Head of caudate nucleus (tissue), 42 donors: ENCODE measurements at regions not wholly inside any gene's neighbourhood (a gene's known extent, or its start where the extent isn't known, plus 50 kb on each side); places are given as distances from the start of the nearest gene placed in this dataset.

Source experiments
- DNase-seq, 42 donors: peaks; one replicate each; pipeline versions ENCODE4 v3.0.0 to v3.0.0-alpha.2; 2020 to 2021; ENCODE audit warnings: mixed read lengths in 7 of 42
- intact Hi-C: fragments of 100-400 bp; cut with DNase I; formaldehyde crosslinking; loops from one replicate; pipeline ENCODE4 v1.15.0; 2022

DNA sequence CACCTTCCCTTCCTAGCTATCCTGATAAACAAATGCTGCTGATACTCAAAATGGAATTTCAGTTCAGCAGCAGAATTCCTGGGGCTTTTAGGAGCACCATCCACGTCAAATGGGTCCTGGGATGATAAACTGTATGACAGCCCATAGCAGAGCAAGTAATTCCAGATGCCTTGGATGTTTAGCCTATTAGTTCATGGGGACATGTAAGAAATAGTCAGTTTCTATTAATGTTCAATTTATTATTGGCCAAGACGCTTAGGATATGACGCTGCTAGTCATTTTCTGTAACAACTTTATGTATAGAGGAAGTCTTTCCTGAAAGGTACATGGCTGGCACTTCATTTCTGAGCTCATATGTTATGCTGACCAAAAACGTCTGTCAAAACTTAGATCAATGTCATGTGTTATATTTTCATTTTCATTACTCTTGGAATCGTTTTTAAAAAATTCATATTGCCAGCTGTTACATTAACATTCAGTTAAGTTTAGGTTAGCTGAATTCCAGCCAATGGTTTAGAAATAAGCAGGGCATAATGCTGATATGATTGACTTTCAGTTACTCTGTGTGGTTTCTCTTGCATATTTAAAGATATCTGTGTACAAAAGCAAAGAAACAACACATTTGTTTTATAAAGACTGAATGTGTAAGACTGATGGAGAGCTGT is 243.8 kb downstream of the CSNK1G3 start:
- DNase-seq = no peak
- intact Hi-C loops = loop anchor here (5.0 kb wide), 1 partner anchor 117 kb away; no protein-coding TSS in a partner anchor

GRCh38 chr5:123754908-123755307 is 242.9 kb downstream of the CSNK1G3 start:
- DNase-seq = peak in 6 of 42 donors; percentile 2 to 42 (median 18)
- intact Hi-C loops = loop anchor here (5.0 kb wide), 1 partner anchor 117 kb away; no protein-coding TSS in a partner anchor

DNA sequence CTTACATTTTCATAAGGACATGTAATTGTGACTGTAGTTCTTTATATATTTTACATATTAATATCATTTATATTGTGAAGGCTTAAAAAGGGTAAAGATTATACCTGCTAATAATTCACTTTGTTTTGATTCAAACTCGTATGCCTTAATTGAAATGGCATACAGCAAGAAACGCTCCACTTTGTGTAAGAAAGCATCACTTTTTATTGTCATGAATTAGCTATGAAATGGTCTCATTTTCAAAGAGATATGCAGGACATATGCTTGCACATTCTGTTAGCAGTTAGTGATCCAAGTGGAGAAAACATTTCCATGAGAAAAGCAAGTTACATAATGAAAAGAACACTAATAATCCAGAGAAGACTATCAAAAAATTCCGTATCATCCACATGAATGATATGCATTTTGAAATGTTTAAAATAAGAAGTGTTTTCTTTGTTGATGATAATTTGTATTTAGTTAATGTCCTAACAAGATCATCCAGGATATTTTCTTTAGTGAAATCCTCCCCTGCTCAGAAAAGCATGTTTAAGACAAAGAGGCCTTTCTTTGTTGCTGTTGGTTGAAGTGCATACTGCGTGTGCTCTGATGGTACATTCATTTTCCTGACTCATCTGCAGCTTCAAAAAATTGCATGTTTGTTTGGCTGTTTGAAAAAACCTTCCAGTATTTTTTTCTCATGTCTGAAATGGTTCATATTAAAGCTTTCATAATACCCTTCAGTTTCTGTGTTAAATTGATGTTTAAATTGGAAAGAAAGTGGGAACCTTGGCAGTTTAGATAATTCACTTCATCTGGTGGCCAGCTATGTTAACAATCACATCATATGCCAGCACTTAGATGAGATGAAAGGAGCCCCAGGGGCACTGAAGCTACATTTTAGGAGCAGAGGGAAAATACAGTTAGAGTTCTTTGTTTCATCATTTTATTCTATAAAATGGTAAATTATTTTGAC is 242.2 kb downstream of the CSNK1G3 start:
- peak in 1 of 42 donors; percentile 13 for DNase-seq
- intact Hi-C loops = no loop called here

- DNase-seq = no peak
- intact Hi-C loops = no loop called here
These were observed 241.4 kb downstream of the CSNK1G3 start for GRCh38 chr5:123753180-123753936.

DNA sequence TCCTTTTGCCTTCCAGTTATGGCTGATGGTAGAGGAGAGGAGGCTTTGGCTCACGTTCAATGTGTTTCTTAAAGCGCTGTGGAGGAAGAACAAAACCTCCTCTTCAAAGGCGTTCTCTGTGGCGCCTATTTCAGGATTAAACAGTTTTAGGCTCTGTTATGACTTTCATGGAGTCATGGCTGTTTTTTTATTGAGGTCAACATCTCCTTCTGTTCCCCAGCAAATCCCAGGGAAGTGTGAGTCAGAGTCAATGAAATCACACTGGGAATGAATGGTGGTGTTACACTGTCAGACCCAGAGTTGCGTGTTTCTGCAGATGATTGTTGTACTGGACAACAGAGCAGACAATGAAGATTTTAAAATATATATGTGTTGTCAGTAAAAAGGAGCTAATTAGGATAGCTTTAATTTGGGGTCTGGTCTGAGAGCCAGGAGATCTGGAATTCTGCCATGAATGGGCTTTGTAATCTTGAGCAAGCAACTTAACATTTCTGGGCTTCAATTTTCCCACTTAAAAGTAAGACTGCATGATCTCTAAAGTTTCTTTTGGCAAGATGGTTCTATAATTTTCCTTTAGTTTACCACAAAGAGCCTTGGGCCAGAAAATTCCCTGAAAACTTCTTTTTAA is 240.7 kb downstream of the CSNK1G3 start:
- intact Hi-C loops = no loop called here

DNA sequence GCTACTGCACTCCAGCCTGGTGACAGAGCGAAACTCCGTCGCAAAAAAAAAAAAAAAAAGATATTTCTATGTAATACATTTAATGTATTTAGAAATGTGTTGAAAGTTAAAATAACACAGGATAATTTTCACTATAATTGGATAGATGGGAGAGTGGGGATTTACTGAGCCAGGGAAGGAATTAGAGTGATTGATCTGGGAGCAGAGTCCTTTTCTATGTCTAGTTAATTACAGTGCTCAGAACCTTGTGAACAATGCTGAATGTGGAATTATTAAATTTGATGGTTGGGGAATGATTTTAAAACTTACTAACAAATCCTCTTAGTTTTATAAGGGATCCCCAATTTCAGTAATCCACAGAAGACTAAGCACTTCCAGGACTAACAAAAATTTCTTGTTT is 239.7 kb downstream of the CSNK1G3 start:
- intact Hi-C loops = no loop called here
- no peak for DNase-seq

More for the DNA sequence above, 240.7 kb downstream of the CSNK1G3 start:
- peak in 7 of 42 donors; percentile 2 to 65 (median 21) for DNase-seq

GRCh38 chr5:123748239-123748638 is 236.3 kb downstream of the CSNK1G3 start:
- no peak for DNase-seq
- intact Hi-C loops = no loop called here

DNA sequence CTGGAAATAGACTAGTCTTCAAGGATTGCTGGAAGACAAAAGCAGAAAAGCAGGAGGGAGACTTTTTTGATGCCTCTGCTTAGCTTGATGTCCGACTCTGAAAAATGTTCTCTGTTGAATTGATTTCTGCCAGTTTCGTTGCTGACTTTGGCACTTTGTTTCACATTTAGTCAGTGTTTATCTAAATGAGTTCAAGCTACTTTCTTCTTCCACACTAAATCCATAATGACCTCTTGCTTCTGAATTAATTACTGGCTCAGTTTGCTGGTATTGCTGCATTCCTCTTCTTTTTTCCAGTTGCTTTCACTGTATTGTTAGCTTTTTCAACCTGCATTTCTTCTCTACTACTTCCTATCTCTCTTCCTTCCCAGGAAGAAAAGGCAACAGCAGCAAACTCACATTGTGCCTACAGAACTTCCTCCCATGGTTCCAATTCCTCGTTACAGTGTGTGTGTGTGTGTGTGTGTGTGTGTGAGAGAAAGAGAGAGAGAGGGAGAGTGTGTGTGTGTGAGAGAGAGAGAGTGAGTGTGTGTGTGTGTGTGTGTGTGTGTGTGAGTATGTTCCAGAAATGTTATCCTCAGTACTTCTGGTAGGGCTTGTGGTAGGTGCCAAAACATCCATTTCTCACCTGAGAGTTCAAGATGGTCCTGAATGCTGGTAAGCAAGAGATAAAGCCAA is 234.8 kb downstream of the CSNK1G3 start:
- intact Hi-C loops = no loop called here
- no peak for DNase-seq

DNA sequence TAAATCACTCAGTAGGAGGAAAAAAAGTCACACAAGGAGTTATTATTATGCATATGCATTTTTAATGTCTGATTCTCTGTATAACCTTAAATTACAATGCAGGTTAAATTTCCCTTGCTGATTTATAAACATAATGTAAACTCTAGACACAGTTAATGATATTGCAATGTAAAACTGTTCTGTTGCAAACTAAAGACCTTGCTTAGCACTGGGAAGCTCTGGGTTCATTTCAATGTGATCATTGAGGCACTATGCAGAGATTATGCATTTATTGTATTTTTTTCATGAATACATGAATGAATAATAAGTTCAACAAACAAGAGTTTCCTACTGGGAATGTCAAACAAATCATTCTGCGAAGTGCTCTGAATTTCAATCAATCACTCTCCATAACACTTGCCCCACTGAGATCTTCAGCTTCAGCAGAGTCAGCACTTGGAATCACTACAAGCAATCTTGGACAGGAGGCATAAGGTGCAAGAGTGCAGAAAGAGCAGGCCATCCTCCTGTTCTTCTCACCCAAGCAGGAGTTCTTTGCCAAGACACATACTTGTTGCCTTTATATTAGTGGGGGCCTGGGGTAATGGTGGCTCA is 232.1 kb downstream of the CSNK1G3 start:
- DNase-seq = no peak
- intact Hi-C loops = no loop called here

DNA sequence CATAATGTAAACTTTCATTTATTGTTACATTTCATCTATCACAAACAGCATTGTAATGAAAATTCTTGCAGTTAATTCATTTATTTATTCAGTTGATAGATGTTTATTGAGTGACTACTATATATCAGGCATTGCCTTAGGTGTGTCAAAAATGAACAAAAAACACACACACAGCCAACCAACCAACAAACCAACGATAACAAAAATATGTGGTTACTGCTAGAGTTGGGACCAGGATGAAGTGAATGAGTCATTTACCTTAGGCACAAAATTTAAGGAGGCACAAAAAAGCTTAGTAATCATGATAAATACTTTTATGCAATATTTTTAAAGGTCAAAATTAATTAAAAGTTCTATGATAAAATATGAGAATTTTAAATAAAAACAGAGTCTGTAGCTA is 223.4 kb downstream of the CSNK1G3 start:
- intact Hi-C loops = no loop called here
- no peak for DNase-seq

GRCh38 chr5:123732257-123732656 is 220.3 kb downstream of the CSNK1G3 start:
- DNase-seq = no peak
- intact Hi-C loops = no loop called here

DNA sequence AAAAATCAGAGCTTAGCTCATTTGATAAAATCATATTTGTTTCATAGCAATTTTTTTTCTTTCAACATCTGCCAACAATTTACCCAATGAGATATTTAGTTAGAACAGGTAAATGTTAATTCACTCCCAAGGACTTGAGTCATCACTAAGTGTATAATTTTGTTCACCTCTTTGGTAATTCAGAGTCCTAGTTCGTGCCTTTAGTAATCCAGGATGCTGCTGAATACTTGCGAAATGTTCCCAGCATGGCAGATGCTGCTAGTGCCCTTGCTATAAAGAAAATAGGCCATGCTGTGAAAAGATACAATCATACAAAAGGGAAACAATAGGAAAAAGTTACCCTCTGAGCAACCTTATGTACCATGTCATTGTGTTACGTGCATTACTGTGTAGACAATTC is 210.5 kb downstream of the CSNK1G3 start:
- intact Hi-C loops = no loop called here
- DNase-seq = no peak

- intact Hi-C loops = no loop called here
- no peak for DNase-seq
These were observed 209.8 kb downstream of the CSNK1G3 start for GRCh38 chr5:123721675-123722276.

DNA sequence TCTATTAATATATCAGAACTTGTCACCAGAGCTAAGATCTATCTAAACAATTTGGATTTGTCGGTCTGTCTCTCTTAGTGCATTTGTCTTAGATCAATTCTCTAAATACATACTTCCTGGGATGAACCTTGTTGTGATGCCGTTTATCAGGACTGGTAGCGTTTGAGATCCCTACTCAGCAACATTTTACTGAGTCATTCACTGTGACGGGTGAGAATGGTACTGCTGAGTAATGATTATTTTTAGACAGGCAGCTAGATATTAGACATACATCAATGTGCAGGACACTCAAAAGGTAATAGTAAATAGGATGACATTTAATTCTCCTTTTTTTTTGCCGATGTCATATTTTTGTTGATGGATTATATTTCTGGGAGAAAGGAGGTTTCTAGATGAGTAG is 209.0 kb downstream of the CSNK1G3 start:
- no peak for DNase-seq
- intact Hi-C loops = no loop called here

- no peak for DNase-seq
- intact Hi-C loops = no loop called here
These were observed 208.4 kb downstream of the CSNK1G3 start for GRCh38 chr5:123720339-123720738.

GRCh38 chr5:123719004-123719403 is 207.0 kb downstream of the CSNK1G3 start:
- intact Hi-C loops = no loop called here
- no peak for DNase-seq

DNA sequence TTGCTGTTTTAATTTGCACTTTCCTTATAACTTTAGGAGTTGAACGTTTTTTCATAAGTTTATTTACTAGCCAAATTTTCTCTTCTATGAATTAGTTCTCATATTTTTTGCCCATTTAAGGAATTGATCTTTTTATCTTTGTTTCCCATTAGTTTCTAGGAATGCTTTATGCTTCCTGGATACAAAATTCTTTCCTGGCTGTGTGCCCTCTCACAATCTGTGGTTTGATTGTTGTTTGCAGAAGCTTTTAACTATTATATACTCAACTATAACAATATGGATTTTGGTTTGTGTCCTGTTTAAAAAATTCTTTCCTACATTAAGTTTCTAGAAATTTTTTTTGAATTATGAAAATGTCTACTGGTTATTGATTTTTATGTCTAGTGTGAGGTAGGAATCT is 206.3 kb downstream of the CSNK1G3 start:
- no peak for DNase-seq
- intact Hi-C loops = no loop called here

- no peak for DNase-seq
- intact Hi-C loops = no loop called here
These were observed 205.2 kb downstream of the CSNK1G3 start for GRCh38 chr5:123717139-123717538.
